NCI-H1092 treated with DMSO at 0.1 percent for 48 hours (cell line): ENCODE measurements at regions not wholly inside any gene's neighbourhood (a gene's known extent, or its start where the extent isn't known, plus 50 kb on each side); places are given as distances from the start of the nearest gene placed in this dataset.
"Not testable (repeated sequence)": the region's sequence is repeated elsewhere in the genome, so short reads cannot be mapped to it uniquely, and the experiment has no call there.

Source experiments
- DNase-seq: peaks from one replicate; lab custom pipeline; 2025; lab: John Stamatoyannopoulos, UW

DNA sequence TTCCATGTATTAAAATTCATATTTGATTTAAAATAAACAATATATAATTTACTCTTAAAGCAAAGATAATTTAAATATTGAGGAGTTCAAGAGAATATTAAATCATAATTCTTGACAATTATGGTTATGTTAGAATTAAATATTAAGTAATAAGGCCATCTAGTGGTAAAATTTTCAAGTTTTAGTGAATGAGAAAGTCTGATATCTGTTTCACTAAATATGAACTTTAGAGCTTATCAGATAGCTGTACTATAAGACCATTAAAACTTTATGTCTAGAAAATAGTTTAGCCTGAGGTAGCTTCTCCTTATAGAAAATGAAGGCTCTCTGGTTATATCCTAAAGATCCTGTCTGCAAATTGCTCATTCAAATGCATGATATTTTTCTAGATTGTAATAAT is 152.1 kb upstream of the PRSS12 start:
- DNase-seq = not testable (repeated sequence)

DNA sequence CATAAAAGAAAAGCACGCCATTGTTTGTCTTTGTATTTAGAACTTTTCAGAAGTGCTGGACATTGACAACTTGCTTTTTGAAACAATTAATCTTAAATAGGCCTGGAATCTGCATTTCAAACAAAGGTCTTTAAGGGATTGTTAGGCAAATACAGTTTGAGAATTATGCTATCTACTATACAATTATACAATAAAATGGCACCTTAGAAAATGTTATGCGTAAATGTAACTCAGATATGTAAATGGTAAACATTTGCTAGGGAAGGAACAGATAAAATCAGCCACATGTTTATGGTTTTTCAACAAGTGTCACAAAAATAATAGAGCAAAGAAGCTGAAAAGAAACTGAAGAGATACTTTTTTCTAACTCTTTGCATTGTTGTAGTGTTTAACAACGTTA is 152.7 kb upstream of the PRSS12 start:
- DNase-seq = not testable (repeated sequence)

DNA sequence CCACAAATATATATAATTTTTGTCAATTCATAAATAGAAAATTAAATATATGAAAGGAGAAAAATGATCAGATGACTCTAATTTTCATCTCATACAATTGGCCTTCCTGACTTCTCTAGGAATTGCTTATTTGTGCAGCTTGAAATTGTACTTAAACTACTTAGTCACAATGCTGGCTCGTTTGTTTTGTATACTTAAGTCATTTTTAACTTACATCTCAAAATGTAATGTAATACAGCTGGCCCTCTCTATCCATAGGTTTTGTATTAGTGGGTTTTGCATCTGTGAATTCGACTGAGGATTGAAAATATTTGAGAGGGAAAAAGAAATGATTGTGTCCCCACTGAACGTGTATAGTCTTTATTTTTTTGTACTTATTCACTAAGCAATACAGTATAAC is 160.1 kb upstream of the PRSS12 start:
- DNase-seq = not testable (repeated sequence)

GRCh38 chr4:118514332-118514731 is 161.5 kb upstream of the PRSS12 start:
- DNase-seq = not testable (repeated sequence)

- not testable (repeated sequence) for DNase-seq
Observed at GRCh38 chr4:118516107-118516506, 163.3 kb upstream of the PRSS12 start.

GRCh38 chr4:118530107-118530506 is 155.1 kb upstream of the METTL14 start:
- not testable (repeated sequence) for DNase-seq

DNA sequence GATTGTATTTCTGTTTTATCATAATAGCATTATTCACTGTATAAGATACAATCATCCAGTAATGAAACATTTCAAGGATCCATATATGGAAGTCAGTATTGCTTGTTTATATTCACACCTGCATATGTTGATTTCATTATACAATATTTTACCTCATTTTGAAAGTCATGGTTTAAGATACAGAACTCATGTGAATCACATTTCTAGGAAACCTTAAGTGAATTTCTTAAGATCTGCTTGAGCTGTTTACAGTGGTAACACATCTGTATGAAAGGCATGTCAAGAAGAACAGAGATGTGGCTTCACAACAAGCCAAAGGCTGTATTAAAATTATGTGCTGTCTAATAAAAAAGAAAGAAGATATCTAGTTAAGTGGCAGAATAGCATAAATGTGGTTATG is 153.2 kb upstream of the METTL14 start:
- DNase-seq = not testable (repeated sequence)

DNA sequence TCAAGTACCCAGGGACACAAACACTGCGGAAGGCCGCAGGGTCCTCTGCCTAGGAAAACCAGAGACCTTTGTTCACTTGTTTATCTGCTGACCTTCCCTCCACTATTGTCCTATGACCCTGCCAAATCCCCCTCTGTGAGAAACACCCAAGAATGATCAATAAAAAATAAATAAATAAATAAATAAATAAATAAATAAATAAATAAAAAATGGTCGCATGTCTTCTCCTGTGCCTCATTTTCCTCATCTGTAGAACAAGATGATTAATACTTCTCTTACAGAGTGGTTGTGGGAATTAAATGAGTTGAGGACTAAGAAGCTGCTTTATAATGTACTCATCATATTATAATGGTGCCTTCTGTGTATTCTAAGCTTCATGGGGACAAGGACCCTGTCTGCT is 149.4 kb upstream of the METTL14 start:
- not testable (repeated sequence) for DNase-seq

- peak; percentile 39 for DNase-seq
Observed at GRCh38 chr4:118539412-118540077, 145.6 kb upstream of the METTL14 start.

DNA sequence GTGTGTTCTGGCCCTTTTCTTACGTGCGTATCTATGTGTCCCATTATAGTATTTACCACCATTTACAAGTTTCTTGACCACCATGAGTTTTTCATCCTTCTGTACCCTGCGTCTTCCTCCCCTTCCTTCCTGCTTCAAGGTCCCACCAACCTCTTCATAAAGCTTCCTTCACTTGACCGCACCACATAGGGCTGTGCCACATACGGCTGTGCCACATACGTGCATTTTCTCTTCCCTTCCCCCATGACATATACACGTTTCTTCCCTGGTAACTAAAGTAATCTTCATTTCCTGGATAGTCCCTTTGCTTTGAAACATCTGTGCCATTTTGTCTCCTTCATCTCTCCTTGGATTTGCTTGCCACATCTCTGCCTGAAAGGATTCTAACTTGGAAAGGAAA is 128.6 kb upstream of the METTL14 start:
- not testable (repeated sequence) for DNase-seq

- DNase-seq = peak; percentile 79
Observed at GRCh38 chr4:118557298-118557851, 127.8 kb upstream of the METTL14 start.

- not testable (repeated sequence) for DNase-seq
Observed at GRCh38 chr4:118558188-118558587, 127.0 kb upstream of the METTL14 start.

GRCh38 chr4:118561559-118561958 is 123.6 kb upstream of the METTL14 start:
- DNase-seq = not testable (repeated sequence)

DNA sequence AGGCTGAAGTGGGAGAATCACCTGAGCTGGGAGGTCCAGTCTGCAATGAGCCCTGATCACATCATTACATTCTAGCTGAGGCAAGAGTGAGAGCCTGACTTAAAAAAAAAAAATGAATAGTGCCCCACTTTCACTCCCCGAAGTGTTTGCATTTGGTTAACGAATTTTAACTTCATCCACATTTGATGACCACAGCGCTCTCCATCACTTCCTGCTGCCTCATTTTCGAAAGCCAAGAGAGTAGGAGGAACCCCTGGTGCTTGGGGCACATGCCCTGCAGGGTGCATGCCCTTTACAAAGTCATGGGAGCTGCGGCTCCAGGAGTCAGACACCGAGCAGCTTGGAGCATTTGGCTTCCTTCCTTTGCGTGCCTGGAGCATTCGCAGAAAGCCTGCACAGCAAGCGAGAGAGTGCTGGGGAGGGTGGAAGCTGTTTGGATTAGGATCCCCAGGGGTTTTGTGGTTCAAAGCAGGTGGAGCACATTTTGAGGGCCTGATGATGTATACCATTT is 119.1 kb upstream of the METTL14 start:
- DNase-seq = peak; percentile 76

- not testable (repeated sequence) for DNase-seq
Observed at GRCh38 chr4:118572991-118573390, 112.2 kb upstream of the METTL14 start.

DNA sequence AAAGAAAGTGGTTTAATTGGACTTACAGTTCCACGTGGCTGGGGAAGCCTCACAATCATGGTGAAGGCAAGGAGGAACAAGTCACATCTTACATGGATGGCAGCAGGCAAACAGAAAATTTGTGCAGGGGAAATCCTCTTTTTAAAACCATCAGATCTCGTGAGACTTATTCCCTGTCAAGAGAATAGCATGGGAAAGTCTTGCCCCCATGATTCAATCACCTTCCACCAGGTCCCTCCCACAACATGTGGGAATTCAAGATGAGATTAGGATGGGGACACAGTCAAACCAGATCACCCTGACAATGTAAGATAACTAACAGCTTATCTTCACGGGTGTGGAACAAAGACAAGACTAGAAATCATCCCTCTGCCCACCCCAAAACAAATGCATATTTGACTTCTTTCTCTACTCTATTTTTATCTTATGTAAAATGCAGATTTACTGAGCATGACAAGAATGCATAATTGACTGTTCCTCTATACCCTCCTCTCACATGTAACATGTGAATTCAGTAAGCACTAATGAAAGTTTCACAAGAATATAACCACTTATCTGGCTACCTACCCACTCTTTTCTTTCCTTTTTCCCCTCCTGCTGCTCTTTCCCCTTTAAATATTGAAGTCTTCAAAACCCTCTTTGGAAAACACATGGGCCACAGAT is 110.8 kb upstream of the METTL14 start:
- not testable (repeated sequence) for DNase-seq

DNA sequence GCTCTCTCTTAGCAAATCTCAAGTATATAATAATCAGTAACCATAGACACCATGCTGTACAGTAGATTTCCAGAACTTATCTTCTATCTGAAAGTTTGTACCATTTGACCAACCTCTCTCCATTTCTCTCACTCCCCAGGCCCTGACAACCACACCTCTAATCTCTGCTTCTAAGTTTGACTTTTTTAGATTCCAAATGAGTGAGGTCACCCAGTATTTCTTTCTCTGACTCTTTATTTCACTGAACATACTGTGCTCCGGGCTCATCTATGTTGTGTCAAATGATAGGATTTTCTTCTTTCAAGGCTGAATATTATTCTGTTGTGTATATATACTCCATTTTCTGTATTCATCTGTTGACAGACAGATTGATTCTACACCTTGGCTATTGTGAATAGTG is 110.1 kb upstream of the METTL14 start:
- DNase-seq = not testable (repeated sequence)

DNA sequence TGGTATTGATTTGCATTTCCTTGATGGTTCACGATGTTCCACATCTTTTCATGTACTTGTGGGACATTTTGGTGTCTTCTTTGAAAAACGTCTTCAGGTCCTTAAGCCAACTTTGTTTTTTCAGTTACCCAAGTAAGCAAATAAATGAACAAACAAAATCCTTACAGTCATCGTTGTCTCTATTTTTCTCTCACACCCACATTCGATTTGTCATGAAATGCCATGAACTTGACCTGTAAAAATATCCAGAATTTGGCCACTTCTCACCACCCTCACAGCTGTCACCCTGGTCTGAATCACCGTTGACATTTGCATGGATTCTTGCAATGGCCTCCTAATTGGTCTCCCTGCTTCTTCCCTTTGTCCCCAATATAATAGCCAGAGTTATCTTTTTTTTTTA is 109.5 kb upstream of the METTL14 start:
- DNase-seq = not testable (repeated sequence)

GRCh38 chr4:118576709-118577219 is 108.4 kb upstream of the METTL14 start:
- not testable (repeated sequence) for DNase-seq

DNA sequence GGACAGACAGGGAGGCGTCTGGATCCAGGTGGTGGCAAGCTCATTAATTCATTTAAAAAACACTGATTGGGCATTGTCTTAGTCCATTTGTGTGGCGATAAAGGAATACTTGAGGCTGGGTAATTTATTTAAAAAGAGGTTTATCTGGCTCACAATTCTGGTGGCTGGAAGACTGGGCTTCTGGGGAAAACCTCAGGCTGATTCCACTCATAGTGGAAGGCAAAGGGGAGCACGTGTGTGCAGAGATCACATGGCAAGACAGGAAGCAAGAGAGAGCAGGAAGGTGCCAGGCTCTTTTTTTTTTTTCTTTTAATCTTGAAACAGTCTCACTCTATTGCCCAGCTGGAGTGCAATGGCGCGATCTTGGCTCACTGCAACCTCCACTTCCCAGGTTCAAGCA is 100.2 kb upstream of the METTL14 start:
- no peak for DNase-seq

DNA sequence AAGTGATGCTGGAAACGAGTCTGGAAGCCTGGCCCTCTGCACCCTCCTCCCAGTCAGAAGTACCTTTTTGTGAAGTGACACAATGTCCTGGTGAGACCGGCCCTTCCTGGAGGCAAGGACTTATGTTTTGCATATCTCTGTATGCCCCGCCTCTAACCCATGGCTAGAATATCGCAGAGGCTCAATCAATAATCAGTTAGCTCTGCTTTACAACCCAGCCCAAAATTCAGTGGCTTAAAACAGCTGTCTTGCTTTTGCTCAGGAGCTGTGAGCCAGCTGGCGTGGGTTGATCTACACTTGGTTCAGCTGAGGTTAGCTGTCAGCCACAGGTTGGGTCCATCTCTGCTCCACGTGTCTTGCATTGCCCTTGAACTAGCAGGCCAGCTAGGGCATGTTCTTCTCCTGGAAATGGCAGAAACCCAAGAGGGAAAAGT is 98.8 kb upstream of the METTL14 start:
- DNase-seq = no peak

DNA sequence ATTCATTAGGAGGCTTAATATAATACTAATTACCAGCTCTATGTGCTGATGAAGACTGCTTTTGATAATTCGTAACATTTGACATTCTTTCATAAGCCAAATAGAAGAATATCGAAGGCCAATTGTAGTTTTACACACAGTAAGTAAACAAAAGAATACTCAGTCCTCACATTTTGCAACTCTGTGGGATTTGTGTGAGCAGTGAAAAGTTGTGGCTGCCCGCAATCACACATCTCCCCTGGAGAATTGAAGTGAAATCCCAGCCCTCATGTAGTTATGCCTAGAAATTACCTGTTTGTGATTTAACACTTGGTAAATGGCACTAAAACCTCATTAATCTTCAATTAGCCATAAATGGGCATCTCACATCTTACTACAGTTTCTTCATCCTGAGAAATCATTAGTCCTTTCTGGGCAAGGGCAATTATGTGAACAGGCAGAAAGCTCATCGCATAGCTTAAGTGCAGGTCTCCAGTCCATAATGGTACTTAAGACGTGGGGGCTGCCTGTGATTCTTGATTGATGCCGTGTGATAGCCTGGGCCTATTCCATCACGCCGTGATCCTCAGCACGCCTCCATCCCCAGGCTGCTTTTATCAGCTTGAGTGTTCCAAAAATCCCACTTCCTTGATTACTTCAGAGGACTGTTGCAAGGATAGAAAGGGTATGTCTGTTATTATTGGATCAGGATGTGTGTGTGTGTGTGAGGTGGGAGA is 97.9 kb upstream of the METTL14 start:
- DNase-seq = no peak
